H9 (cell line): ENCODE measurements at regions not wholly inside any gene's neighbourhood (a gene's known extent, or its start where the extent isn't known, plus 50 kb on each side); places are given as distances from the start of the nearest gene placed in this dataset.

Source experiments
- DNase-seq: peaks from one replicate; pipeline ENCODE4 v3.0.0-alpha.2; 2017
- H2AFZ ChIP-seq: one replicate; pipeline ENCODE4 v1.6.1; 2013; ENCODE audit warnings: mild to moderate bottlenecking, low read length, control low read depth, moderate library complexity
- H2AK5ac ChIP-seq: 2 replicates; pipeline ENCODE4 v1.6.1; 2013; ENCODE audit warnings: low read length, control low read depth, mixed read lengths; ENCODE audit not compliant: insufficient read length
- H2BK120ac ChIP-seq: one replicate; pipeline ENCODE4 v1.6.1; 2013; ENCODE audit warnings: low read depth, mild to moderate bottlenecking, low read length, control low read depth, inconsistent platforms; ENCODE audit not compliant: poor library complexity, severe bottlenecking
- H2BK12ac ChIP-seq: 2 replicates; pipeline ENCODE4 v1.6.1; 2013; ENCODE audit warnings: low read length, control low read depth, mixed read lengths, low read depth; ENCODE audit not compliant: insufficient read length
- H2BK15ac ChIP-seq: 2 replicates; pipeline ENCODE4 v1.6.1; 2013; ENCODE audit warnings: low read depth, low read length, control low read depth
- H2BK20ac ChIP-seq: one replicate; pipeline ENCODE4 v1.6.1; 2013; ENCODE audit warnings: low read depth, mild to moderate bottlenecking, low read length, control low read depth, inconsistent platforms; ENCODE audit not compliant: poor library complexity, severe bottlenecking
- H2BK5ac ChIP-seq: 2 replicates; pipeline ENCODE4 v1.6.1; 2013; ENCODE audit warnings: low read length, control low read depth, mixed read lengths; ENCODE audit not compliant: insufficient read length
- H3K14ac ChIP-seq: 2 replicates; pipeline ENCODE4 v1.6.1; 2013; ENCODE audit warnings: low read length, control low read depth; ENCODE audit not compliant: insufficient read depth
- H3K18ac ChIP-seq: 2 replicates; pipeline ENCODE4 v1.6.1; 2013; ENCODE audit warnings: low read depth, mild to moderate bottlenecking, mixed read lengths, low read length, control low read depth; ENCODE audit not compliant: insufficient read length
- H3K23ac ChIP-seq: 2 replicates; pipeline ENCODE4 v1.6.1; 2013; ENCODE audit warnings: low read length, control low read depth, mixed read lengths, low read depth; ENCODE audit not compliant: insufficient read length
- H3K23me2 ChIP-seq: 2 replicates; pipeline ENCODE4 v1.6.1; 2013; ENCODE audit warnings: low read depth, mild to moderate bottlenecking, mixed read lengths, low read length, control low read depth; ENCODE audit not compliant: insufficient read length, poor library complexity, severe bottlenecking
- H3K27ac ChIP-seq: 2 replicates; pipeline ENCODE4 v1.5.1; 2013; ENCODE audit warnings: low read length, control low read depth, mixed read lengths, low read depth; ENCODE audit not compliant: insufficient read length
- H3K27me3 ChIP-seq: 2 replicates; pipeline ENCODE4 v1.6.1; 2013; ENCODE audit warnings: low read length, control low read depth, inconsistent platforms; ENCODE audit not compliant: insufficient read depth
- H3K4ac ChIP-seq: 2 replicates; pipeline ENCODE4 v1.6.1; 2013; ENCODE audit warnings: low read depth, mild to moderate bottlenecking, control low read depth, inconsistent platforms, low read length, moderate library complexity
- H3K4me1 ChIP-seq: 2 replicates; pipeline ENCODE4 v1.6.1; 2013; ENCODE audit warnings: low read length, control low read depth, inconsistent platforms; ENCODE audit not compliant: insufficient read depth
- H3K4me2 ChIP-seq: 2 replicates; pipeline ENCODE4 v1.6.1; 2013; ENCODE audit warnings: low read length, control low read depth, mixed read lengths; ENCODE audit not compliant: insufficient read length, insufficient read depth
- H3K56ac ChIP-seq: 2 replicates; pipeline ENCODE4 v1.6.1; 2013; ENCODE audit warnings: low read depth, mild to moderate bottlenecking, mixed read lengths, low read length, control low read depth; ENCODE audit not compliant: insufficient read length
- H3K79me1 ChIP-seq: 2 replicates; pipeline ENCODE4 v1.6.1; 2013; ENCODE audit warnings: low read depth, mild to moderate bottlenecking, moderate library complexity, low read length, control low read depth, inconsistent platforms; ENCODE audit not compliant: insufficient read depth, poor library complexity, severe bottlenecking
- H3K79me2 ChIP-seq: 2 replicates; pipeline ENCODE4 v1.6.1; 2013; ENCODE audit warnings: low read length, control low read depth, inconsistent platforms; ENCODE audit not compliant: insufficient read depth
- H3K9ac ChIP-seq: 2 replicates; pipeline ENCODE4 v1.6.1; 2013; ENCODE audit warnings: low read length, control low read depth, mixed read lengths; ENCODE audit not compliant: insufficient read length; ENCODE audit errors: extremely low read depth
- H3K9me3 ChIP-seq: one replicate; pipeline ENCODE4 v1.6.1; 2013; ENCODE audit warnings: low read depth, low read length, inconsistent platforms; ENCODE audit not compliant: control insufficient read depth
- H3T11ph ChIP-seq: one replicate; pipeline ENCODE4 v1.6.1; 2013; ENCODE audit warnings: mild to moderate bottlenecking, low read length, control low read depth, inconsistent platforms
- H4K20me1 ChIP-seq: one replicate; pipeline ENCODE4 v1.6.1; 2013; ENCODE audit not compliant: control insufficient read depth, insufficient read length, insufficient read depth
- H4K5ac ChIP-seq: 2 replicates; pipeline ENCODE4 v1.6.1; 2013; ENCODE audit warnings: low read depth, mild to moderate bottlenecking, mixed read lengths, low read length, control low read depth; ENCODE audit not compliant: insufficient read length
- H4K8ac ChIP-seq: replicated peaks from 2 replicates; pipeline ENCODE4 v1.6.1; 2013; ENCODE audit warnings: low read length, control low read depth, mixed read lengths, low read depth; ENCODE audit not compliant: insufficient read length
- H4K91ac ChIP-seq: 2 replicates; pipeline ENCODE4 v1.6.1; 2013; ENCODE audit warnings: low read depth, mild to moderate bottlenecking, moderate library complexity, mixed read lengths, low read length, control low read depth; ENCODE audit not compliant: insufficient read length
- H3K27ac Mint-ChIP-seq, 3 experiments: 2 replicates in 2 of 3; 3 replicates in 1 of 3; pipeline ENCODE4 v1.8.0; 2020 to 2021; ENCODE audit warnings: mixed read lengths in 3 of 3, mild to moderate bottlenecking in 1 of 3, moderate library complexity in 1 of 3
- H3K27me3 Mint-ChIP-seq: 2 replicates; pipeline ENCODE4 v1.8.0; 2021; ENCODE audit warnings: low read depth, mild to moderate bottlenecking, moderate library complexity, mixed read lengths
- H3K36me3 Mint-ChIP-seq, 3 experiments: 2 replicates in 2 of 3; 3 replicates in 1 of 3; pipeline ENCODE4 v1.8.0; 2020 to 2021; ENCODE audit warnings: low read depth in 3 of 3, mixed read lengths in 3 of 3; ENCODE audit not compliant: insufficient read depth in 1 of 3
- H3K4me1 Mint-ChIP-seq, 2 experiments: 2 replicates each; pipeline ENCODE4 v1.8.0; 2020; ENCODE audit warnings: mixed read lengths in 2 of 2
- H3K4me3 Mint-ChIP-seq, 2 experiments: 2 replicates in 1 of 2; 3 replicates in 1 of 2; pipeline ENCODE4 v1.8.0; 2020 to 2021; ENCODE audit warnings: mild to moderate bottlenecking in 2 of 2, mixed read lengths in 2 of 2, moderate library complexity in 1 of 2
- H3K9me3 Mint-ChIP-seq, 2 experiments: 2 replicates in 1 of 2; 3 replicates in 1 of 2; pipeline ENCODE4 v1.8.0; 2020; ENCODE audit warnings: mild to moderate bottlenecking in 2 of 2, mixed read lengths in 2 of 2, moderate library complexity in 1 of 2
- CTCF ChIP-seq: fragments of 200-600 bp; sonication (generic); conservative IDR thresholded peaks from 3 replicates; pipeline ENCODE4 v1.8.0; 2021; ENCODE audit warnings: antibody characterized with exemption, mild to moderate bottlenecking
- WGBS: extraction: QIAGEN DNeasy Blood & Tissue Kit; methylation state at CpG from one replicate; pipeline ENCODE4 v1.1.7; 2013; ENCODE audit warnings: missing lambda C conversion rate, low lambda C conversion rate, mixed read lengths; ENCODE audit not compliant: insufficient read length; ENCODE audit errors: extremely low coverage; 5-methylcytosine and 5-hydroxymethylcytosine counted together

GRCh38 chr6:113184736-113185135, 672.4 kb upstream of the MARCKS start:
- TF ChIP-seq CTCF, result no peak
- Histone ChIP-seq H3K79me1 (no peaks in the 10 kb centered on the region), H4K5ac (no peak overlapping the region), H3K27me3 (no peaks in the 10 kb centered on the region), H2BK20ac (no peak overlapping the region), H3K23me2 (no peaks in the 10 kb centered on the region), H3K14ac (no peak overlapping the region), H4K91ac (no peak overlapping the region), H3K56ac (no peak overlapping the region), H3K18ac (no peak overlapping the region), H3T11ph (no peak overlapping the region), H3K9me3 (no peaks in the 10 kb centered on the region), H2BK15ac (no peak overlapping the region), H4K20me1 (no peaks in the 10 kb centered on the region), H2BK12ac (no peak overlapping the region), H3K23ac (no peak overlapping the region), H3K9ac (no peak overlapping the region), H2AFZ (no peak overlapping the region), H3K4me1 (no peaks in the 10 kb centered on the region), H4K8ac (no peak overlapping the region), H3K4me2 (no peak overlapping the region), H2BK5ac (no peak overlapping the region), H2AK5ac (no peak overlapping the region), H2BK120ac (no peak overlapping the region), H3K79me2 (no peaks in the 10 kb centered on the region), H3K27ac (no peak overlapping the region), H3K4ac (no peak overlapping the region)
- Mint-ChIP-seq H3K36me3 (no peaks in the 10 kb centered on the region), H3K27me3 (no peaks in the 10 kb centered on the region), H3K9me3 (no peaks in the 10 kb centered on the region), H3K27ac (peak overlapping the region in 1 of 3 experiments; percentile 50; a peak in 1 of 7 replicates), H3K4me3 (no peak overlapping the region), H3K4me1 (peaks cover 0 to 5% of the 10 kb centered on the region in 2 experiments; a peak in 2 of 4 replicates)
- no CpG with 5 or more reads among the region's 2 CpGs for WGBS
- no peak for DNase-seq
